ENCODE measurements at regions not wholly inside any gene's neighbourhood (a gene's known extent, or its start where the extent isn't known, plus 50 kb on each side); places are given as distances from the start of the nearest gene placed in this dataset.
A peak's percentile ranks its signal among the peaks of the same experiment; 100 is the strongest.

DNA sequence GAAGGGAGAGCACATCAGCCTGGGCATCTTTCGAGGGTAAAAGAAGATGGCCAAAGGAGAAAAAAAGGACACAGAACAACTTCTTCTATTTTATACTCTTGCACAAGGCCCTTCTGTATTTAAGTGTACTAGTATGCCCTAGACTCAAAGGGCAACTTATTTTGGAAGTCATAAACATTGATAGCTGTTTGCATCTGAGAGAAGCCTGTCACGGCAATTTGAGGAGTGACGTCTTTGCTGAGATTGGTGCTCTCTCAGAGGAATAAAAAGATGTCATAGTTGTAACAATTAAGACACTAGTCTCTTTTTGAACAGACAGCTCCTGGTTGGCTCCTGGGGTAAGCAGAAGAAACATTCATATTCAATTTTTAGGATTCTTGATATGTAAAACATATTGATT lies 260.4 kb upstream of the TTC14 start:
- no peak overlapping the region for H3K4me3 ChIP-seq (ENCODE audit: control insufficient read depth, low read depth, low read length)
- TF ChIP-seq, protein P1, sequence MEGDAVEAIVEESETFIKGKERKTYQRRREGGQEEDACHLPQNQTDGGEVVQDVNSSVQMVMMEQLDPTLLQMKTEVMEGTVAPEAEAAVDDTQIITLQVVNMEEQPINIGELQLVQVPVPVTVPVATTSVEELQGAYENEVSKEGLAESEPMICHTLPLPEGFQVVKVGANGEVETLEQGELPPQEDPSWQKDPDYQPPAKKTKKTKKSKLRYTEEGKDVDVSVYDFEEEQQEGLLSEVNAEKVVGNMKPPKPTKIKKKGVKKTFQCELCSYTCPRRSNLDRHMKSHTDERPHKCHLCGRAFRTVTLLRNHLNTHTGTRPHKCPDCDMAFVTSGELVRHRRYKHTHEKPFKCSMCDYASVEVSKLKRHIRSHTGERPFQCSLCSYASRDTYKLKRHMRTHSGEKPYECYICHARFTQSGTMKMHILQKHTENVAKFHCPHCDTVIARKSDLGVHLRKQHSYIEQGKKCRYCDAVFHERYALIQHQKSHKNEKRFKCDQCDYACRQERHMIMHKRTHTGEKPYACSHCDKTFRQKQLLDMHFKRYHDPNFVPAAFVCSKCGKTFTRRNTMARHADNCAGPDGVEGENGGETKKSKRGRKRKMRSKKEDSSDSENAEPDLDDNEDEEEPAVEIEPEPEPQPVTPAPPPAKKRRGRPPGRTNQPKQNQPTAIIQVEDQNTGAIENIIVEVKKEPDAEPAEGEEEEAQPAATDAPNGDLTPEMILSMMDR (conservative IDR thresholded peaks at IDR 0.05; ENCODE audit: control insufficient read depth, insufficient read depth, low read depth, low read length): no peak
- no peak for DNase-seq (ENCODE audit: low read depth)

DNA sequence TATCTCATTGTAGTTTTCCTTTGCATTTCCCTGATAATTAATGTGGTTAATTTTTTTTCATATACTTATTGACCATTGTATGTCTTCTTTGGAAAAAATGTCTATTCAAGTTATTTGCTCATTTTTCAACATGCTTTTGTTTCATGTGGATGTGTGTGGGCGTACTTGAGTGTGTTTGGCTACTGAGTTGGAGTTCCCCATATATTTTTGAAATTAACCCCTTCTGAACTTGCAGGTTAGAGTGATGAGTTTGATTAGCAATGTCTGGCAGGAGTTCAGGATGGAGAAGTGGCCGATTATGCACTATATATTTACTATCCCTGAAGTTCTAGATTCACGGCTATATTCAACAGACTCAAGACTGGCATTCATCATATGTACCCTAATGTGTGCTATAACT lies 250.4 kb upstream of the TTC14 start:
- DNase-seq (ENCODE audit: low read depth): no peak
- TF ChIP-seq, protein P1 (conservative IDR thresholded peaks at IDR 0.05; ENCODE audit: control insufficient read depth, insufficient read depth, low read depth, low read length): no peak
- H3K4me3 ChIP-seq (ENCODE audit: control insufficient read depth, low read depth, low read length): no peak overlapping the region

DNA sequence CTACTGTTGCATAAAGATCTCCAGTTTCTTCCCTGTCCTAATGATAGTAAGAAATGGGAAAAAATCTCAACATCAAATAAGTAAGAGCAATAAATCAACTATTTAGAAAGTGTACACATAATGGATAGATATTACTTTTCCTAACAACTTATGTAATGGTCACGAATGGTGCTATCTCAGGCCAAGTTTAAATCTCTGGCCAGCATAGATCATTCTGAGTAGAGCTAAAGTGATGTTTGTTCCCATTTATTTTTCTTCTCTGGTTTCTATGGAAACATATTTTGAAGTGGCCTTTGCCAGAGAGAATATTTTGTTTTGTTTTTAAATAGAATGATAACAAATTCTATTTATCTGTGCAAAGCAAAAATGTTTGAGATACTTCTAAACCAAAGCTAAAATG lies 249.7 kb upstream of the TTC14 start:
- TF ChIP-seq, protein P1 (conservative IDR thresholded peaks at IDR 0.05; ENCODE audit: control insufficient read depth, insufficient read depth, low read depth, low read length): no peak
- no peak for DNase-seq (ENCODE audit: low read depth)
- no peak overlapping the region for H3K4me3 ChIP-seq (ENCODE audit: control insufficient read depth, low read depth, low read length)

DNA sequence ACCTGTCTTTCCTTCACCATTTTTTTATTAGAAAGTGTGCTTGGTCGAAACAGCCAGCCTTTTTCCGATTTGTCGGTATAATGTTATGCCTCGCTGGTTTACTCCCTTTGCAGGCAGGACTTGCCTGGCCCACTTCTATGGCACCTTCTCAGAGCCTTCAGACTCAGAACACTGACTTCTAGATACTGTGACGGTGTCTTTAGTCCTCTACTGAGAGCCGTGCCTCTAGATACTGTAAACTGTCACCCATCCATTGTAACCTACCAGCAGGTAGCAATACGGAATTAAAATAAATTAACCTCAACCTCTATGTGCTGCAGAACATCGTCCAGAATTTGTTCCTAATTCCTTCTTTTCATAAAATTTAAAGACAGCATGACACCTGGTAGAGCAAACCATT lies 247.7 kb upstream of the TTC14 start:
- TF ChIP-seq, protein P1 (conservative IDR thresholded peaks at IDR 0.05; ENCODE audit: control insufficient read depth, insufficient read depth, low read depth, low read length): no peak
- no peak overlapping the region for H3K4me3 ChIP-seq (ENCODE audit: control insufficient read depth, low read depth, low read length)
- no peak for DNase-seq (ENCODE audit: low read depth)

DNA sequence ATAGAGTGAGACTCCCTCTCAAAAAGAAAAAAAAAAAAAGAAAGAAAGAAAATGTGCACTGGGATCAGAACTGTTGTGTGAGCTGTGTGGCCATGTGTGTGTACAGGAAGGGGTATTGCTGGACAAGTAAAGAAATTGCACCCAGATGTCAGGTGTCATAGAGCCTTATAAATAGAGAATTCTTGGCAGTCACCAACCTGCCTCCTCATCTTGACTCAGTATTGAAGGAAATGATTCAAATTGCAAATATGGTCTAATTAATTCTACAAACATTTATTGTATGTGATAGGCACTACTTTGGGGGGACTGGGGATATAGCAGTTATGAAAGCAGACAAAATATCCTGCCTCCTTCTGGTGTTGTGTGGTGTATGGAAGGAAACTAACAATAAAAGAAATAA lies 243.8 kb upstream of the TTC14 start:
- DNase-seq (ENCODE audit: low read depth): peak; percentile 78
- TF ChIP-seq, protein P1 (conservative IDR thresholded peaks at IDR 0.05; ENCODE audit: control insufficient read depth, insufficient read depth, low read depth, low read length): no peak
- H3K4me3 ChIP-seq (ENCODE audit: control insufficient read depth, low read depth, low read length): no peak overlapping the region

DNA sequence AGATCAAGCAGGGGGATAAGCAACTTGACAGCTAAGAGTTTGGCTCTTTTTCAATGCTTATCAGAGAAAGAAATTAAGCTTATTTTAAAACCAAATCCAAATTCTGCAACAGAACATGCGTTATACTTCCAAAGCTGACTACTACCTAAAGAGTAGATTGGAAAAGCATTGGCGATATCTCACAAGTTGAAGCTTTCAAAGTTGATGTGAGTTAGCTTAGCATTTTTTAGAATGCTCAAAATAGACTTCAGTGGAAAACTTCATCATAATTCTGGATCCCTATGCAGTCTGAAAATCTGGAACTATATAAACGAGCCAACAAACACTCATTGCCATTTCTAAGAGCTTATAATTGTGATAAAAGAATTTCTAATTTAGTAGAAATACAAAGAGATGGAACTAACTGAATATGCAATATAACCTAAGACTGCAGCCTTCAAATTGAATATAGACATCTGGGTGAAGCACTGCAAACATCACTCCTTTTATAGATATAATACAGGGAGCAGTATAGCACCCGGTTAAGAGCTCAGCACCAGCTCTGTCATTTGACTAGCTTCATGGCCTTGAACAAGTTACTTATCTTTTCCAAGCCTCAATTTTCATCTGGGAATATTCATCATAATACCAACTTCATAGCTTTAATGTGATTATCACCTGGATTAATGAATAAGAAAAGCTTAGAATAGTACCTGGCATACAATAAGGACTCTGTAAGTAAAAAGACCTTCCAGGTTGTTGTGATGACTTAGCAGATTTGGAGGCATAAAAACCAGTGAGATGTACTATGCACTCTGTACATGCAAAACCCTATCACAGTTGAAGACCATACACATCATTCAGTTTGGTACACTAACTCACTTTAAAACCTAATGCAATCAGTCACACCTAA lies 242.7 kb upstream of the TTC14 start:
- H3K4me3 ChIP-seq (ENCODE audit: control insufficient read depth, low read depth, low read length): no peak overlapping the region
- no peak for DNase-seq (ENCODE audit: low read depth)
- TF ChIP-seq, protein P1 (conservative IDR thresholded peaks at IDR 0.05; ENCODE audit: control insufficient read depth, insufficient read depth, low read depth, low read length): no peak

All from fibroblast of mammary gland (primary cell).